GM12891 (cell line): ENCODE measurements at regions not wholly inside any gene's neighbourhood (a gene's known extent, or its start where the extent isn't known, plus 50 kb on each side); places are given as distances from the start of the nearest gene placed in this dataset.

Source experiments
- DNase-seq: peaks from one replicate; pipeline ENCODE4 v3.0.0; 2011; ENCODE audit warnings: low spot score; ENCODE audit not compliant: insufficient read length
- FAIRE-seq: peaks from 2 replicates; lab custom pipeline; 2011; peaks lifted over from hg19 to GRCh38; lab: Jason Lieb, UNC
- PAX5 ChIP-seq: IDR thresholded peaks from 2 replicates; pipeline ENCODE4 v1.6.1; 2011; ENCODE audit warnings: low read length, moderate library complexity, mild to moderate bottlenecking; ENCODE audit not compliant: insufficient read depth, severe bottlenecking
- POLR2A ChIP-seq: IDR thresholded peaks from 2 replicates; pipeline ENCODE4 v1.6.1; 2011; ENCODE audit warnings: low read depth, low read length, control low read depth
- POLR2AphosphoS5 ChIP-seq: IDR thresholded peaks from 2 replicates; pipeline ENCODE4 v1.6.1; 2011; ENCODE audit warnings: low read depth, low read length, control low read depth
- POU2F2 ChIP-seq: IDR thresholded peaks from 2 replicates; pipeline ENCODE4 v1.6.1; 2011; ENCODE audit warnings: low read depth, mild to moderate bottlenecking, control low read depth, low read length, moderate library complexity
- SPI1 ChIP-seq: IDR thresholded peaks from 2 replicates; pipeline ENCODE4 v1.6.1; 2011; ENCODE audit warnings: low read depth, low read length, control low read depth
- TAF1 ChIP-seq: IDR thresholded peaks from 2 replicates; pipeline ENCODE4 v1.6.1; 2011; ENCODE audit warnings: low read depth, low read length, control low read depth

- DNase-seq (no peak), FAIRE-seq (no peak)
- TF ChIP-seq TAF1 (no peak), SPI1 (no peak), POU2F2 (no peak), POLR2A (no peak), PAX5 (no peak), POLR2AphosphoS5 (no peak)
Observed at GRCh38 chr7:24036033-24036412, 248.0 kb upstream of the NPY start.

- DNase-seq: no peak
- no peak for FAIRE-seq
Observed at GRCh38 chr7:24038993-24039392, 245.0 kb upstream of the NPY start.

GRCh38 chr7:24039991-24040624 lies 243.9 kb upstream of the NPY start:
- DNase-seq (no peak), FAIRE-seq (no peak)
- no peak for TF ChIP-seq SPI1
- TF ChIP-seq TAF1: no peak
- no peak for TF ChIP-seq POU2F2
- no peak for TF ChIP-seq POLR2AphosphoS5
- no peak for TF ChIP-seq PAX5
- no peak for TF ChIP-seq POLR2A

More at GRCh38 chr7:24038993-24039392, 245.0 kb upstream of the NPY start:
- no peak for TF ChIP-seq PAX5
- no peak for TF ChIP-seq POU2F2
- TF ChIP-seq SPI1: no peak
- no peak for TF ChIP-seq POLR2A
- no peak for TF ChIP-seq POLR2AphosphoS5
- TF ChIP-seq TAF1: no peak

GRCh38 chr7:24042028-24042427 lies 242.0 kb upstream of the NPY start:
- no peak for DNase-seq
- FAIRE-seq: no peak
- TF ChIP-seq TAF1: no peak
- TF ChIP-seq POLR2AphosphoS5: no peak
- no peak for TF ChIP-seq POLR2A
- no peak for TF ChIP-seq POU2F2
- no peak for TF ChIP-seq SPI1
- TF ChIP-seq PAX5: no peak

GRCh38 chr7:24049296-24049695 lies 234.7 kb upstream of the NPY start:
- FAIRE-seq (no peak), DNase-seq (no peak)
- TF ChIP-seq TAF1 (no peak), POLR2A (no peak), POU2F2 (no peak), POLR2AphosphoS5 (no peak), SPI1 (no peak), PAX5 (no peak)

- FAIRE-seq: no peak
Observed at GRCh38 chr7:24050991-24051560, 232.9 kb upstream of the NPY start.

GRCh38 chr7:24051651-24052050 lies 232.3 kb upstream of the NPY start:
- no peak for DNase-seq
- no peak for FAIRE-seq
- TF ChIP-seq POLR2A (no peak), PAX5 (no peak), SPI1 (no peak), TAF1 (no peak), POU2F2 (no peak), POLR2AphosphoS5 (no peak)

More at GRCh38 chr7:24050991-24051560, 232.9 kb upstream of the NPY start:
- DNase-seq: no peak
- TF ChIP-seq PAX5 (no peak), POU2F2 (no peak), POLR2A (no peak), POLR2AphosphoS5 (no peak), TAF1 (no peak), SPI1 (no peak)

- no peak for DNase-seq
- FAIRE-seq: no peak
- TF ChIP-seq POLR2A (no peak), TAF1 (no peak), SPI1 (no peak), POLR2AphosphoS5 (no peak), POU2F2 (no peak), PAX5 (no peak)
Observed at GRCh38 chr7:24052572-24053260, 231.3 kb upstream of the NPY start.

- DNase-seq (no peak), FAIRE-seq (no peak)
- TF ChIP-seq PAX5: no peak
- TF ChIP-seq POLR2AphosphoS5: no peak
- TF ChIP-seq TAF1: no peak
- no peak for TF ChIP-seq SPI1
- no peak for TF ChIP-seq POU2F2
- TF ChIP-seq POLR2A: no peak
Observed at GRCh38 chr7:24054236-24054635, 229.8 kb upstream of the NPY start.
